Neural progenitor cell (in vitro differentiated cells): ENCODE measurements at regions not wholly inside any gene's neighbourhood (a gene's known extent, or its start where the extent isn't known, plus 50 kb on each side); places are given as distances from the start of the nearest gene placed in this dataset.
"Not testable (repeated sequence)": the region's sequence is repeated elsewhere in the genome, so short reads cannot be mapped to it uniquely, and the experiment has no call there.

ENCODE experiments used
- DNase-seq: peaks from one replicate; pipeline ENCODE4 v3.0.0-alpha.2; 2016; ENCODE audit warnings: low spot score
- H2AFZ ChIP-seq: fragments of 200-600 bp; sonication (generic); replicated peaks from 2 replicates; pipeline ENCODE4 v1.6.1; 2016; ENCODE audit warnings: antibody characterized with exemption
- H3F3A ChIP-seq: fragments of 200-600 bp; sonication (generic); 2 replicates; pipeline ENCODE4 v1.6.1; 2016; ENCODE audit warnings: antibody characterized with exemption, low read depth
- H3K27ac ChIP-seq: fragments of 200-600 bp; sonication (generic); 2 replicates; pipeline ENCODE4 v1.5.1; 2016; ENCODE audit warnings: mild to moderate bottlenecking
- H3K27me3 ChIP-seq: fragments of 200-600 bp; sonication (generic); 2 replicates; pipeline ENCODE4 v1.6.1; 2016; ENCODE audit warnings: mild to moderate bottlenecking, moderate library complexity
- H3K36me3 ChIP-seq: fragments of 200-600 bp; sonication (generic); 2 replicates; pipeline ENCODE4 v1.5.1; 2016
- H3K4me1 ChIP-seq: fragments of 200-600 bp; sonication (generic); 2 replicates; pipeline ENCODE4 v1.6.1; 2016; ENCODE audit warnings: mixed run types
- H3K4me2 ChIP-seq: fragments of 200-600 bp; sonication (generic); 2 replicates; pipeline ENCODE4 v1.6.1; 2016
- H3K4me3 ChIP-seq: fragments of 200-600 bp; sonication (generic); 2 replicates; pipeline ENCODE4 v1.5.1; 2016
- H3K79me2 ChIP-seq: fragments of 200-600 bp; sonication (generic); 2 replicates; pipeline ENCODE4 v1.6.1; 2016; ENCODE audit warnings: low read depth
- H3K9ac ChIP-seq: fragments of 200-600 bp; sonication (generic); 2 replicates; pipeline ENCODE4 v1.6.1; 2016
- H3K9me3 ChIP-seq: fragments of 200-600 bp; sonication (generic); 2 replicates; pipeline ENCODE4 v1.5.1; 2016; ENCODE audit warnings: low read depth
- H4K20me1 ChIP-seq: fragments of 200-600 bp; sonication (generic); 2 replicates; pipeline ENCODE4 v1.6.1; 2016; ENCODE audit warnings: low read depth
- H3K27ac Mint-ChIP-seq: 3 replicates; pipeline ENCODE4 v1.8.0; 2021; ENCODE audit warnings: mixed read lengths
- H3K27me3 Mint-ChIP-seq: 2 replicates; pipeline ENCODE4 v1.8.0; 2022; ENCODE audit warnings: low read depth, mild to moderate bottlenecking, inconsistent platforms, moderate library complexity, mixed read lengths; ENCODE audit not compliant: insufficient read depth
- H3K36me3 Mint-ChIP-seq: 3 replicates; pipeline ENCODE4 v1.8.0; 2021; ENCODE audit warnings: mixed read lengths
- H3K4me1 Mint-ChIP-seq: 3 replicates; pipeline ENCODE4 v1.8.0; 2021; ENCODE audit warnings: mixed read lengths
- H3K4me3 Mint-ChIP-seq: 3 replicates; pipeline ENCODE4 v1.8.0; 2021; ENCODE audit warnings: mild to moderate bottlenecking, moderate library complexity, mixed read lengths
- H3K9me3 Mint-ChIP-seq: 3 replicates; pipeline ENCODE4 v1.8.0; 2020; ENCODE audit warnings: mixed read lengths
- CTCF ChIP-seq: fragments of 200-600 bp; sonication (generic); IDR thresholded peaks from 2 replicates; pipeline ENCODE4 v1.5.1; 2017; ENCODE audit warnings: antibody characterized with exemption, mild to moderate bottlenecking
- EZH2 ChIP-seq: fragments of 200-600 bp; sonication (generic); IDR thresholded peaks from 2 replicates; pipeline ENCODE4 v1.6.1; 2017; ENCODE audit warnings: antibody characterized with exemption, mild to moderate bottlenecking, moderate library complexity
- EZH2phosphoT487 ChIP-seq: fragments of 200-600 bp; sonication (generic); IDR thresholded peaks from 2 replicates; pipeline ENCODE4 v1.6.1; 2017; ENCODE audit warnings: antibody characterized with exemption

DNA sequence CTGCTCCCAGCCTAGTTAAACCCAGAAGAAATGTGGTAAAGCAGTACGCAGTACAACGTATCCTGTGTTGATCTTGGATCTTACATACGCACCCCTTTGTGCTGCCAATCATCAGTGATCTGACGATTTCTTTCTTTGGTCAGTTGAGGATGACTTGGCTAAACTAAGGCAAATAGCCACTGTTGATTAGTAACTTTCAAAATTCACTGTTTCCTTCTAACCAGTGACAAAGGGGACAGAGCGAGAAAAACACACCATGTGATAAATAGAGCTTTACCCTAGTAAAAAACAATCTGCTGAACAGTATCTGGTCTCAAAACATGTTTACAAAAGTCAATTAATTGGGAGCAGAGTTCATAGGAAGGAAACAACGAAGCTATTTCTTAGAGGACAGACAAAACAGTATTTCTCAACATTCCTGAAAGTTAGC lies 123.2 kb upstream of the RAB18 start:
- peak overlapping the region; percentile 27 for H2AFZ ChIP-seq
- TF ChIP-seq CTCF (no peak), EZH2 (no peak), EZH2phosphoT487 (no peak)
- no peaks in the 10 kb centered on the region for H3K9me3 ChIP-seq
- Mint-ChIP-seq H3K4me3 (no peak overlapping the region), H3K4me1 (no peaks in the 10 kb centered on the region), H3K36me3 (no peaks in the 10 kb centered on the region), H3K9me3 (no peaks in the 10 kb centered on the region), H3K27me3 (no peaks in the 10 kb centered on the region), H3K27ac (no peak overlapping the region)
- H3K36me3 ChIP-seq = no peaks in the 10 kb centered on the region
- H4K20me1 ChIP-seq = no peaks in the 10 kb centered on the region
- H3F3A ChIP-seq = no peaks in the 10 kb centered on the region
- H3K9ac ChIP-seq = no peak overlapping the region
- H3K4me3 ChIP-seq = no peak overlapping the region
- DNase-seq = no peak
- H3K27me3 ChIP-seq = no peaks in the 10 kb centered on the region
- no peak overlapping the region for H3K27ac ChIP-seq
- no peaks in the 10 kb centered on the region for H3K4me1 ChIP-seq
- H3K79me2 ChIP-seq = no peaks in the 10 kb centered on the region
- no peak overlapping the region for H3K4me2 ChIP-seq

- H3K9ac ChIP-seq, H3K4me2 ChIP-seq, H3K4me3 ChIP-seq, H3K27me3 Mint-ChIP-seq, H3K4me3 Mint-ChIP-seq, H3K36me3 ChIP-seq, H3K9me3 Mint-ChIP-seq, H3K36me3 Mint-ChIP-seq, H4K20me1 ChIP-seq, H2AFZ ChIP-seq, H3K4me1 ChIP-seq, H3F3A ChIP-seq, H3K27me3 ChIP-seq, H3K27ac Mint-ChIP-seq, DNase-seq, H3K27ac ChIP-seq, H3K4me1 Mint-ChIP-seq, H3K79me2 ChIP-seq, H3K9me3 ChIP-seq: not testable (repeated sequence)
These were observed 125.1 kb upstream of the RAB18 start for GRCh38 chr10:27379041-27379440.

DNA sequence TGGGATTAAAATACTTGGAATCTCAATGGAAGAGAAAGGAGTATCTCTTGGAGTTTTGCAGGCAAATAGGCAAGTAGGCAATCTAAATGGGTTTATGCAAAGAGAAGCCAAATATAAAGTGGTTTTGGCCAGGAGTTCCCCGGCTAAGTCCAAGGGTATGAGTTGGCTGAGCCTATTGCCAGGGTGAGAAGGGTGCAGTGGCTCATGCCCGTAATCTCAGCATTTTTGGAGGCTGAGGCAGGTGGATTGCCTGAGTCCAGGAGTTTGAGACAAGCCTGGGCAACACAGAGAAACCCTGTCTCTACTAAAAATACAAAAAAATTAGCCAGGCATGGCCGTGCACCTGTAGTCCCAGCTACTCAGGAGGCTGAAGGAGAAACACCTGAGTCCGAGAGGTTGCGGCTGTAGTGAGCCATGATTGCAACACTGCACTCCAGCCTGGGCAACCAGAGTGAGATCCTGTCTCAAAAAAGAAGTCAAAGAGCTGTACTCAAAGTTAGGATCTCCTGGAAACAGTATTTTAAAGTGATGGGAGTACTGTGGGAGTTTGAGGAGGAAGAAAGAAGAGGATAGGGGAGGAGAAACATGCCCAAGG lies 130.4 kb upstream of the RAB18 start:
- Mint-ChIP-seq H3K36me3 (no peaks in the 10 kb centered on the region), H3K4me1 (no peaks in the 10 kb centered on the region), H3K4me3 (no peak overlapping the region), H3K9me3 (no peaks in the 10 kb centered on the region), H3K27me3 (peaks cover 4% of the 10 kb centered on the region), H3K27ac (no peak overlapping the region)
- H3K27me3 ChIP-seq = no peaks in the 10 kb centered on the region
- no peak overlapping the region for H2AFZ ChIP-seq
- H3K27ac ChIP-seq = no peak overlapping the region
- no peak overlapping the region for H3K9ac ChIP-seq
- H3K9me3 ChIP-seq = no peaks in the 10 kb centered on the region
- H3F3A ChIP-seq = no peaks in the 10 kb centered on the region
- H4K20me1 ChIP-seq = no peaks in the 10 kb centered on the region
- no peaks in the 10 kb centered on the region for H3K36me3 ChIP-seq
- TF ChIP-seq EZH2phosphoT487 (no peak), EZH2 (no peak), CTCF (no peak)
- H3K4me2 ChIP-seq = no peak overlapping the region
- no peaks in the 10 kb centered on the region for H3K79me2 ChIP-seq
- no peaks in the 10 kb centered on the region for H3K4me1 ChIP-seq
- DNase-seq = no peak
- no peak overlapping the region for H3K4me3 ChIP-seq

GRCh38 chr10:27372095-27372494 lies 131.5 kb upstream of the ACBD5 start:
- Histone ChIP-seq H3K36me3 (no peaks in the 10 kb centered on the region), H3F3A (no peaks in the 10 kb centered on the region), H3K4me3 (no peak overlapping the region), H3K4me2 (no peak overlapping the region), H3K4me1 (no peaks in the 10 kb centered on the region), H3K9me3 (no peaks in the 10 kb centered on the region), H2AFZ (no peak overlapping the region), H3K79me2 (no peaks in the 10 kb centered on the region), H3K27me3 (no peaks in the 10 kb centered on the region), H3K27ac (no peak overlapping the region), H4K20me1 (no peaks in the 10 kb centered on the region), H3K9ac (no peak overlapping the region)
- H3K4me3 Mint-ChIP-seq = no peak overlapping the region
- no peaks in the 10 kb centered on the region for H3K36me3 Mint-ChIP-seq
- DNase-seq = no peak
- H3K27me3 Mint-ChIP-seq = peaks cover 4% of the 10 kb centered on the region
- H3K9me3 Mint-ChIP-seq = no peaks in the 10 kb centered on the region
- no peak for TF ChIP-seq EZH2phosphoT487
- no peak for TF ChIP-seq CTCF
- no peak for TF ChIP-seq EZH2
- H3K27ac Mint-ChIP-seq = no peak overlapping the region
- no peaks in the 10 kb centered on the region for H3K4me1 Mint-ChIP-seq

DNA sequence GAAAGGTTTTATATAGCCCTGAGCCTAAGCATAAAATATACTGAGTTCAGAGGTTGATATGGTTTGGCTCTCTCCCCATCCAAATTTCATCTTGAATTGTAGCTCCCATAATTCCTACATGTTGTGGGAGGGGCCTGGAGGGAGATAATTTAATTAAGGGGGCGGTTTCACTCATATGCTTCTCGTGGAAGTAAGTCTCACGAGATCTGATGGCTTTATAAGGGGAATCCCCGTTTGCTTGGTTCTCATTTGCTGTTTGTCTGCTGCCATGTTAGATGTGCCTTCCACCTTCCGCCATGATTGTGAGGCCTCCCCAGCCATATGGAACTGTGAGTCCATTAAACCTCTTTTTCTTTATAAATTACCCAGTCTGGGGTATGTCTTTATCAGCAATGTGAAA lies 130.8 kb upstream of the ACBD5 start:
- not testable (repeated sequence) for H3K27ac Mint-ChIP-seq, H3K4me1 ChIP-seq, H3K4me3 Mint-ChIP-seq, H3K9me3 Mint-ChIP-seq, H3K36me3 ChIP-seq, H3F3A ChIP-seq, H4K20me1 ChIP-seq, H3K4me3 ChIP-seq, H2AFZ ChIP-seq, H3K4me1 Mint-ChIP-seq, H3K4me2 ChIP-seq, H3K9me3 ChIP-seq, H3K27me3 Mint-ChIP-seq, H3K27me3 ChIP-seq, DNase-seq, H3K9ac ChIP-seq, H3K27ac ChIP-seq, H3K36me3 Mint-ChIP-seq, H3K79me2 ChIP-seq
